Activated CD8-positive, alpha-beta memory T cell treated with anti-CD3 and anti-CD28 coated beads for 4 hours (primary cell): ENCODE measurements at regions not wholly inside any gene's neighbourhood (a gene's known extent, or its start where the extent isn't known, plus 50 kb on each side); places are given as distances from the start of the nearest gene placed in this dataset.
"Not testable (repeated sequence)": the region's sequence is repeated elsewhere in the genome, so short reads cannot be mapped to it uniquely, and the experiment has no call there.

Experiments used
- DNase-seq, 2 donors: peaks; one replicate each; pipeline ENCODE4 v3.0.0-alpha.2; 2020; ENCODE audit warnings: low read depth in 2 of 2

- DNase-seq = no peak
Measured at GRCh38 chr4:177494791-177495190, 52.6 kb upstream of the AGA start.

- not testable (repeated sequence) for DNase-seq
Measured at GRCh38 chr4:177495626-177496025, 53.4 kb upstream of the AGA start.

DNA sequence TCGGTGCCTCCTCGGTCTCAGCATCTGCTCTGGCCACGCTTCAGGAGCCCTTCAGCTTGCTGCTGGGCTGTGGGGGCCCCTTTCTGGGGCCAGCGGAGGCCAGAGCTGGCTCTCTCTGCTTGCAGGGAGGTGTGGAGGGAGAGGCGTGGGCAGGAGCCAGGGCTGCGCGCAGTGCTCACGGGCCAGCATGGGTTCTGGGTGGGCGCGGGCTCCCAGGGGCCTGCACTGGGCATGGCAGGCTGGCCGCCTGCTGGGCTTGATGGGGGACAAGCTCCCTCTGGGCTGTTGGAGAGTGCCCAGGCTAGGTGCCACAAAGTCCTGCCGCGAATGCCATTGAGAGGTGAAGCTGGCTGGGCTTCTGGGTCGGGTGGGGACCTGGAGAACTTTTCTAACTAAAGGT is 57.3 kb upstream of the AGA start:
- DNase-seq = no peak

DNA sequence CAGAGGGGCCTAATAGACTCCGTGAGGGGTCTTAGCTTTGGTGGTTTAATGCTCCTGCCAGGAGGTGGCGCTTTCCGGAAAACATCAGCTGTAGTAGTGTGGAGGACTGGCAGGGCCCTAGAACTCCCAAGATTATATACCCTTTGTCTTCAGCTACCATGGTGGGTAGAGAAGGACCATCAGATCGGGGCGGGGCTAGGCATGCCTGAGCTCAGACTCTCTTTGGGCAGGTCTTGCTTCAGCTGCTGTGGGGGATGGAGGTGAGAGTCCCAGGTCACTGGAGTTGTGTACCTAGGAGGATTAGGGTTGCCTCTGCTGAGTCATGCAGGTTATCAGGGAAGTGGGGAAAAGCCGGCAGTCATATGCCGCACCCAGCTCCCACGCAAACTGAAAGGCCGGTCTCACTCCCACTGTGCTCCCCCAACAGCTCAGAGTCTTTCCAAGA is 63.0 kb upstream of the AGA start:
- DNase-seq = no peak

DNA sequence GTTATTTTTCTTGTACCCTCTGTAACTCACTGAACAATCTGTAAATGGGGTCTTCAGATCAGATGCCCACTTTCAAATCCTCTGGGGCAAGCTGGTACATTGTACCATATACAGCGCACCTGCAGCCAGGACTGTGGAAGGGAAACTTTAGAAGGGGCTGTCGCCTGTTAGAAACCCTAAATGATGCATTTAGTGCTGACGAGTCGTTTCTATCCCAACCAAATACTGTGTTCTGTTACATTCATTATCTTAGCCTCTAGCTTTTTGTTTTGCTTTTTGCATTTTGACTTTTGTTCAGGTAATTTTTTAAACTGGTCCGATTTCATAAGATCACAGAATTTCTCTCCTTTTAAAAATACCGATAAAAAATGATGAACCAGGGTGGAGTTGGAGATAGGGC is 66.4 kb upstream of the AGA start:
- no peak for DNase-seq

DNA sequence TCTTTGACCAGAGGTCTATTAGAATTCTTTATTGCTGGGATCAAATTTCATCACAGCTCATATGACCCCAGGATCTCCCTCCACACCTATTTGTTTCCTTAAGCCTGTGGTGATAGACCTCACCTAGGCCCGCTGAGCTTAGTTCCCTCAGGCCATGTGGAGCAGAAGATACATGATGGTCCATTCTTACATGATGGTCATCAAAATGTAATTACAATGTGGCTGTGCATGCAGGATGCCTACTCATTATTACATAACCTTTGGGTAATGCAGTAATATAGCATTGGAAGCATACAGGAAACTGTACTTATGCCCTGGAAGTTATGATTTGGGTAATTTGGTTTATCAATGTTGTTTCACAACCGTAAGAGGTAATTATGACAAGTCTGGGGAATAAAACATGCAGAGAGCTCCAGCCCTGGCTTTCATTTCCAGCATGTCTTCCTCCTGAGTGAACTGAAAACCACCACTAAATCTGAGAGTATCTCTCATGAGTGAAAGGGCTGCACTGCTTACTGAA is 67.0 kb upstream of the AGA start:
- no peak for DNase-seq

GRCh38 chr4:177511611-177512010 is 69.4 kb upstream of the AGA start:
- DNase-seq = no peak

DNA sequence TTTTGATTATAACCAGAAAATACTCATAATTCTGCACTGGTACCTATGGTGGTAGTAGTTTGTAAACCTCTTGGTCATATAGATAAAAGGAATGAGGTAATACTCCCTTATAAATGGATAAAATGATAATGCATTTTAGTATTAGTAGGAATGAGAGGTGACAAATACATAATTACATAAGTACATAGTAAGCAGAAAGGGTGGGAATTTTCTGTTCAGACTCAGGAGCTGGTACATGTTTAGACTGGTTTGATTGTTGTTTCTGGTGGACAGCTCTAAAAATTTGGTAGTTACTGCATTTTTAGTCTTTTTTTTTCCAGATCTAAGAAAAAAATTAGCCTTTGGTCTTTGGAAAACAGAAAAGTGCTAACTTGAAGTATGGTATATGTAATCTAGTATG is 70.4 kb upstream of the AGA start:
- no peak for DNase-seq

DNA sequence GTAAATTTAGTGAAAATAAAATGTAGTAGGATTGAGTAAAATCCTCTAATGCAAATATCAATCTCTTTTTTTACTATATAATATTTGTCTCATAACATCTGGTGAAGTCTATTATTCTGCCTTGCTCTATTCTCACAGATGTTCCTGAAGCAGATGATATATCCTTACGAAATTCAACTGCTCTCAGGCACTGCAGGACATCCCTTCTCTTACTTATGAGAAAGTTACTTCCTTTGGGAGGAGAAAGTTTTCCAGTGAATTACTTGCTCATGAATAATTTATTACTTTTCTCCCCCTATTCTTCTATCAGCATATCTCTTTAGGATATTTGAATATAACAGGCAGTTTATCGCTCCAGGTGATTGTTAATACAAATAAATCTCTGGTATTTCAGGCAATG is 75.6 kb upstream of the AGA start:
- DNase-seq = no peak

GRCh38 chr4:177519481-177520260 is 77.4 kb upstream of the AGA start:
- no peak for DNase-seq

DNA sequence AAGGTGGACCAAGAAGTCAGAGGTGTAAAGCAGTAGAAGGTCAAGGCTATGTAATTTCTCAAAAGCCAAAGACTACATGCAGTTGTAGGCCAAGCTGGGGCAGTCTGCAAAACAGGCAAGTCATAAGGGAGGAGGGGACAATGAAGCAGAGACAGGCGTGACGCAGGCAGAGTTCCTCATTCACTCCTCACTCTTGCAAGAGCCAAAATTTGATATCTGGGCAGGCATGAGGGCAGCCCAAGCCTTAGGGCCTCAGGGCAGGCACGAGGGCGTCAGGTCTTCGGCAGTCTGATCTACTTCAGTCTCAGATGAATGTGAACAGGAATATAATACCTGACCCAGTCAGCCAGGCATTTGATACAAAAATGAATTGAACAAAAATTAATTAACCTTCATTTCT is 86.4 kb upstream of the AGA start:
- no peak for DNase-seq

DNA sequence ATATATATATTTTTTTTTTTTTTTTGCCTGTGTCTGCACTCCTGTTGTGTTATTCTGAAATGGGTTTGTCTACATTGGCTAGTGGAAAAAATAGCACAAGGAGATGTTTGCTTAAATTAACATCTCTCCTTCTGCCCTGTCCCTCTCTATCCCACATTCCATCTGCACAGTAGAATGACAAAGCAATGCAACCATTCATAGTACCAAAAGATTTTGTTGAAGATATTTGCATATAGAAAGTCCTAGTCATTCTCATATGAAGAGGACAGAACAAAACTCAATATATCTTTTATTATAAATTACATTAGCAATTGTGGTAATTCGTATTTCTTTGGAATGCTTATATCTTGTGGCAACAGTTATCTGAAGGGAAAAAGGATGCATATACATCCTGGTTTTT is 88.3 kb upstream of the AGA start:
- DNase-seq = no peak

DNA sequence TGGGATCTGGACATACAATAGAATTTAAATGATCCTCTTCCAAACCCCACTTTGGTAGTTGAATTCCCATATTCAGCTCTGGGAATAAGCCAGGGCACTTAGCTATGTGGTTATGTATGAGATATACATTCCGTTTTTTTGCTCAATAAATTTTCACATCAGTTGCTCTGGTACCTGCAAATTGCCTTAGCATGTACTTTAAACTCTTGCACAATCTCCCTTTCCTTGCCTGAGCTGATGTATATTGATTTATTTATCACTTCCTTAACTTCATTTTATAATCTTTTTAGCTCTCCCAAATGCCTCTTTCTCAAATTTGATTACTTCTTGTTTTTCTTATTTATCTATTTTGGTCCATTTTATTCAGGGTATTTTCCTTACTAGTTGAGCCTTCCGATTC is 90.1 kb upstream of the AGA start:
- no peak for DNase-seq

DNA sequence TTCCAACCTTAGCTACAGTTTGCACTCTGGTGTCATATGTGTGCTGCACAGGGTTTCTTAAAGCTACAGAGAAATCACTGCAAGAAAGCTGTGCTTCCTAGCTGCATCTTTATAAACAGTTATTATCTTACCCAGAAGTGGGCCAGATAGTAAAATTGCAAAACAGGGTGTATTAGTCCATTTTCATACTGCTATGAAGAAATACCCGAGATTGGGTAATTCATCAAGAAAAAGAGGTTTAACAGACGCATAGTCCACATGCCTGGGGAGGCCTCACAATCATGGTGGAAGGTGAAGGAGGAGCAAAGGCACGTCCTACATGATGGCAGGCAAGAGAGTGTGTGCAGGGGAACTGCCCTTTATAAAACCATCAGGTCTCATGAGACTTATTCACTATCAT is 92.6 kb upstream of the AGA start:
- not testable (repeated sequence) for DNase-seq

DNA sequence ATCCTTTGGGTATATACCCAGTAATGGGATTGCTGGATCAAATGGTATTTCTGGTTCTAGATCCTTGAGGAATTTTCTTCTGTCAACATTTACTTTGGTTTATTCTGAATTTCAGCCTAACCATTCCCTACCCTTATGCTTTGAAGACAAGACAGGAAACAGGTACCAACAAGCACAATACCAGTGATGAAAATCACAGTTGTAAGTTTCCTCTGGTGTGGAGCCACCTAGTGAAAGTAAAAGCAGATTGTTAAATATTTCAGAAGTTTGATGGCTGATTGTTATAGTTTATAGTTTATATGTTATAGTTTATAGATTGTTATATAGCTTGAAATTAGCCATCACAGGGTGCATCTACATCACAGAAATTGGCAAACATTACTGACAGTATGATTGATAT is 104.5 kb upstream of the AGA start:
- DNase-seq = no peak

GRCh38 chr4:177547985-177548384 is 105.7 kb upstream of the AGA start:
- no peak for DNase-seq

DNA sequence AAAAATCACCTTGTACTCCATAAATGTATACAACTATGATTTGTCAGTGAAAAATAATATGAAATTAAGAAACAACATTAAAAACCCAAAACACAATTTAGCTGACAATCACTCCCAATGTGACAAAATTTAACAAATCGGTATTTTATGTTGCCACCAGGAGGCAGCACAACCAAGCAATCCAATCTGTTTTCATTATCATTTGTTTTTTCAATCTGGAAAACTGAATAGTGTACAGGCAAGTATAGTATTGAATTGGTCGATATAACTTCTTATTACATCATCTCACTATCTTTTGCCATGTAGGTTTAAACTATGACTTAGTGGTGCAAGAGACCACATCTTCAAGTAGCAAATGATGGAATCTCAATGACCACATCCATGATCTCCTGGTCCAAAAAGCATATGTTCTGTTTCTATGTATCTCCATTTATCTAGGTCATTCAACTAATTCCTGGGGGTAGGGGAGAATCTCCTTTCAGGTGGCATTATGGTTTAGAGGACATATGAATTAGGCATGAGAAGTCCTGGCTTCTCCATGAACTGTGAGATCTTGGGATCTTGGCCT is 112.9 kb upstream of the AGA start:
- DNase-seq = no peak

- no peak for DNase-seq
Measured at GRCh38 chr4:177557416-177557815, 115.2 kb upstream of the AGA start.

DNA sequence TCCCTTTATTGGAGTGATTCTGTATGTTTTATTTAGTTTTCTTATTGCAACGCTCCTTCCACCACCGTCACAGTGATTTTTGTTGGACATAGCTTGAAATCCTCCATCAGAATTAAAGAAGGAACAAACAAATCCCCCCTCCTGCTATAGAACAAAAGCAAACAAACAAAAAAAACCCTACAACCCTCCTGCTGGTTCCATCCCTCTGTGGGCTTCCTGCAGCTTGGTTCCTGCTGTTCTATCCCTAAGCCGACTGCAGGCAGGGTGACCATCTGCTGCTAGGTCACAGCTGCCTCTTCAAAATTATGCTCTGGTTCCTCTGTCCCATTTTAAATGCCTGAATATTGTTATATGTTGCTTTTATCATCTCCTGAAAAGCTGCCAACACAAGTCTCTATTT is 116.8 kb upstream of the AGA start:
- DNase-seq = no peak

DNA sequence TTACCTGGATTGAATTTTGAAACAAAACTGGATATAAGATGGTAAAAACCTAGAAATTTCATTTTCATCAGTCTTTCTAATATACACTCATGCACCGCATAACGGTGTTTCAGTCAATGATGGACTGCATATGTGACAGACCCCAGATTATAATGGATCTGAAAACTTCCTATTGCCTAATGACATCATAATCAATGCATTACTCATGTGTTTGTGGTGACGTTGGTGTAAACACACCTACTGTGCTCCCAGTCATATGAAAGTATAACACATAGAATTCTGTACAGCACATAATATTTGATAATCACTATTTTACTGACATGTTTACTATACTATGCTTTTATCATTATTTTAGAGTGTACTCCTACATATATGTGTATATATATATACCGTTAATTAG is 119.9 kb upstream of the AGA start:
- DNase-seq = no peak

DNA sequence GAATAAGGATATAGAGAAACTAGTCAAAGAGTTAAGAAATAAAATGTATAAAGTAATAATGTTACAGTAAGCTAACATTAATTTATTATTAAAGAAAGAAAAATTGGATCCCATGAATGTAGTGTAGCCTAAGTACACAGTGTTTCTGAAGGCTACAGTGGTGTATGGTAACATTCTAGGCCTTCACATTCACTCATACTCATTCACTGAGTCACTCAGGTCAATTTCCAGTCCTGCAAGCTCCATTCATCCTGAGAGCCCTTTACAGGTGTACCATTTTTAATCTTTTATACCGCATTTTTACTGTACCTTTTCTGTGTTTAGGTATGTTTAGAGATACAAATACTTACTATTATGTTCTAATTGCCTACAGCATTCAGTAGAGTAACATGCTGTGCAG is 120.6 kb upstream of the AGA start:
- DNase-seq = no peak

DNA sequence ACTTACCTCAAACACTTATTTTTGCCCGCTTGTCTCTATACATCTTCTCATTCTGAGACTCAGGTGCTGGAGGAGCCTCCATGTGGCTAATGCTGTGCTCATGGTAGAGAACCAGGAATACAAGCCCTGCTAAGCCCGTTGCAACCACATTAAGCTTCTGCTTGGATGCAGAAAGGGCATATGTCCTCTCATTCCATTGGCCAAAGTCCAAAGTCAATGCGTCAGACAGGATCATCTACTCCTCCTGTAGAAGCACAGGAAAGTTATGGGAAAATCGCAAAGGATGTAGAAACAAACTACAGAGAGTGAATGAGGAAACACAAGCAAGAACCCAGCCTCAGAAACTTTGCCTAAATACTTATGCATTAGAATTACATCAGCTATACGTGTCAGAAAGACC is 124.5 kb upstream of the AGA start:
- DNase-seq = no peak

GRCh38 chr4:177568931-177569330 is 126.7 kb upstream of the AGA start:
- DNase-seq = no peak

DNA sequence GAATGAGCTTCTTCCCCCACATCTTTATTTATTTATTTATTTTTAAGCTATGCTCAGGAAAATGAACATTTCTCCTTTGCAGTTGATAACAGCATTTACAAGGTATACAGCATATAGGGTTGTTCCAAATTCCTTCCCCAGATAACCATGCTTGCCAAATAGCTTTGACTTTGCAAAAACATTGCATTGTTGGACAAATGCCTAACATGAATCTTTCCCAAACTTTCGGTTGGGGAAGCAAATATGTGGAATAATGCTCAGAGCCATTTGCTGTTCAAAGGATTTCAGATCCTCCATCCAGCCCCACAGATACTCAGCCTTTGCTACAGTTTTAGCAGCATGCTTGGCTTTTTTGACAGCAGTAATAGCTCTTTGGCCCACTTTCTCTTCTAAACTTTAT is 127.2 kb upstream of the AGA start:
- DNase-seq = no peak
